GM19239 (cell line): ENCODE measurements at regions not wholly inside any gene's neighbourhood (a gene's known extent, or its start where the extent isn't known, plus 50 kb on each side); places are given as distances from the start of the nearest gene placed in this dataset.

Experiments
- DNase-seq: peaks from one replicate; pipeline ENCODE4 v3.0.0; 2011; ENCODE audit warnings: low spot score; ENCODE audit not compliant: insufficient read length
- FAIRE-seq: peaks from 2 replicates; lab custom pipeline; 2011; peaks lifted over from hg19 to GRCh38; lab: Jason Lieb, UNC

DNA sequence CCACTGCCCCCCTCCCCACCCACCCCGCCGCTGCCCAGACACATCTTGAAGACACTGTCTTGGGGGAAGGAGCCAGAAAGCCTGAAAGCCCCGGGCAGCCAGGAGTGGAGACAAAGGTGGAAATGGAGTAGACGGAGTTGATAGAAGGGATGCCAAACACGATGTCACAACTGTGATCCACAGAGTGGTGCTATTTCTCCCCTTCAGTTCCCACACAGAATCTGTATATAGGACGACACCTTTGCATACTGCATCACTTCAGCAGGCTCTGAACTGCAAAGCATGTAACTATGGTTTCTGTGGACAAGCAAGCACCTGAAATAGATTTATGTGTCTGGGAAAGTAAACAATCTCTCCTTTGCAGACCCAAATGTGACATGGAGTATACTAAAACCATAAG is 56.4 kb upstream of the F13A1 start:
- DNase-seq (no peak), FAIRE-seq (no peak)

DNA sequence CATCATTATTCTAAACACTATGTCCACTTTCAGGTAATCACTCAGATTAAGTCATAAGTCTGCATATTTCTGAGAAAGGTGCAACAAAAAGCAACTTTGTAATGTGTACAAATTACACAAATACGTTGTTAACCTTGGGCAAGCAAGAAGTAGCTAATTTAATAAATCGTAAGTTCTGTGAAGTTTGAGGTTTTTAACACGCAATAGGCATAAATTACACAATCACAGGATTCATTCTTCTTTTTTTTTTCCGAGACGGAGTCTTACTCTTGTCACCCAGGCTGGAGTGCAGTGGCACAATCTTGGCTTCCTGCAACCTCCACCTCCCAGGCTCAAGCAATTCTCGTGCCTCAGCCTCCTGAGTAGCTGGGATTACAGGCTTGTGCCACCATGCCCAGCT is 57.2 kb upstream of the F13A1 start:
- DNase-seq (no peak), FAIRE-seq (no peak)

DNA sequence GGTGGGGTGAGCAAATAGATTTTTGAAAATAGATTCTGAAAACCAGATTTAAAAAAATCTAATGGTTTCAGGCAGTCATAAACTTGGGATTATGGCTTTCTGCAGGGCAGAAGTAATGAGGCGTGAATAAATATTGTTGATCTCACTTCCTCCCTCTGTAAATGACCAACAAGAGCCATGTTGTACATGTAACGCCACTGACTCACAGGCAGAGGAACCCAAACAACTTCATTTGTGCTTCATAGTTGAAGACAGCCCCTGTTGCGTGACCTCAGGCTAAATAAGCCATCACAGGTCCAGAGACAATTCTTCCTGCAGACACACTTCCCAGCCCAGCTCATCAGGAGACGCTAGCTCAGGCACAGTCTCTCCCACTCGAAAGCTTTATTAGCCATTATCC is 59.1 kb upstream of the F13A1 start:
- peak; percentile 26 for FAIRE-seq
- no peak for DNase-seq

DNA sequence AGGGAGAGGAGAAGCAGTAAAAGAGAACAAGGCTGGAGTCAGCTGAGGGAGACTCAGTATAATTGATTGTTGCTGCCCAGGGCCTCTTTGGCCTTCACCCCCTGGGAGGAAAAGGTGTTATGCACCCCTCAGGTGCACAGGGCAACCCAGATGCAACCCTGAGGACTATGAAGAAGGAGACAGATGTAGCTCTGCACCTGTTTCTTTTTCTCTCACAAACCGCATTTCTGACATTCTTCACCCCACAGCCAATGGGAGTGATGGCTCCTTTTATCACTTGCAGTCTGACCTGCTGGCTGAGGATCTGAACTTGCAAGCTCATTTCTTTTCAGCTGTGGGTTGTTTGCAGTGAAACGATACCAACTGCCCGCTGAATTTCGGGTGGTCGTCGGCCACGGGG is 64.1 kb upstream of the F13A1 start:
- no peak for FAIRE-seq
- DNase-seq = no peak

DNA sequence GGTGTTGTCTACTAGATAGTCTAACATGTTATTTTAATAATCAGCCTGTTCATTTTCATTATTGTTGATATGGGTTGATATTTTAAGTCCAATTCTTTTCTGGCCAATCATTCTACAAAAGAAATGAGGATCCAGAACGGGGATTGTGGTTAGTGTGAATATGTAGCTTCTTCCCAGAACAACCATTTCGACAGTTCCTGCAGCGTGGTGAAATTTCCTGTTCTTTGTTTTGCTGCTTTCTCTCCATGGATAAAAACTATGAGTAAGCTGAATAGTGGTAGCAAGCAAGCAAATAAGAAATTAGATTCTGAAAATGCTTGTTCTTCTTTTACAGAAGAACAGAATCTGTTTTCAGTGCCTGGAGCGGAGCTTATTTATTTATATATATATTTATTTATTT is 65.5 kb upstream of the F13A1 start:
- DNase-seq = no peak
- FAIRE-seq = no peak

DNA sequence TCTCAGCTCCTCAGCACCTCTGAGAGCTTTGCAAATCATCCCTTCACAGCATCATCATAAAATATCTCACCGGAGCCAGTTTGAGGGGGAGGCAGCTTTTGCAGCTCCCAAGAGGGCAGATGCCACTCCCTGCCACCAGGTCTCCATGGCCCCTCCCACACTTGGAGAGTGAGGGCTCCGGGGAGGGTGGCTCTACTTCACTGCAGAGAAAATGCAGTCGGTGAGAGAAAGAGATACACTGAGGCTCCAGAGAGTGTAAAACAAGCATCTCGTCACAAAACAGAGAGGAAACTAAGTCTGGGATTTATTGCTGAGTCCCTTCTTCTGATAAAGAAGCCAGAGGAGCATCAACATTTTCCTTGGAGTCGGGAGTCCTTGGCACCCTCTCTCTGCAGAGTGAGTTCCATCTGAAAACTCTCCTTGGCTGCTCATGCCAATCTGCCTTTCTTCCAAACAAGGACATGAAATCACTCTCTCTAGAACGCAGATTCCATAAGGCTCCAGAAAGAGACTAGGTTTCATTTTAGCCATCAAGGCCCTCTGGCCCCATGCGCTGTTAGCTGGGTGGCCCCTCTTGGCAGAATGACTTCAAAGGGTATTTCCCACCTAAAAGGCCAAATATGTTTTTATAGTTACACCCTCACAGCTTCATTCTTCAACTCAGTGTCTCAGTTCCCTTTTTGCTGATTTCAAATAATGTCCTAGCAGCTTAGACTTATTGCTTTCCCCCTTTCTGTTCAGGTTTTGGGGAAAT is 70.6 kb upstream of the F13A1 start:
- DNase-seq = no peak
- FAIRE-seq = peak; percentile 93

DNA sequence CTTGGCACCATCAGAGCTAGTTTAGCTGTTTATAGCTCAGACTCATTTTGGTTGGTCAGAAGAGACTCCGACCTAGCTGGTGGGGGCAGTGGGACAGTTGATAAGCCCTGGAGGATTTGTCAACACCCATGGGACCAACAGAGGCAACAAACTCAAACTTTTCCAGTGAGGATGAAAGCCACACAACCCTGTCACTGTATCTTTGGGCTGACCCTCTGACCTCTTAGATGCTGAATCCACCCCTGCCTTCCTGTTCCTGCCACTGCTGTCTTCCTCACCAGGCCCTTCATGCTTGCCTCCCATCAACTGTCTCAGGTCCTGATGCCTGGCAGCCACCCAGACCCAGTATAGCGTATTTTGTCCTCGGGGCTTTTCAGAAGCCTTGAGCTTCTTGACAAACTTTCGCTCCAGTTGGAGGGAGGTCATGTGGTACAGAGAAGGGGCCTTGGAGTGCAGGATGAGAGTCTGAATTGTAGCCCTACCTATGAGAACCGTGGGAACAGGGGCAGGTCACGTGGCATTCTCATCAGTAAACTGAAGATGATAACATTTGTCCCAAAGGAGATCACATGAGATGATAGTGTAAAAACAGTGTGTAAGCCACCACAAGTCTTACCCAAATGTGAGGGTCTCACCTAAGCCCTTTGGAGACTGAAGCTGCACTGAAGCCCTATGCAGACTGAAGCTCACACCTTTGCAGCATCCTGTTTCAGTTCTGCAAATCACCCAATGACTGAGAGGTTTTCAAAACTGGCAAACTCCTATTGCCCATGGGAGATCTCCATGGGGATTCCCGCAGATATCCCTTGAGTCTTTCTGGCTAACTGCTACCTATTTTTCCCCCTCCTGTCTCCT is 72.0 kb upstream of the F13A1 start:
- FAIRE-seq (peak; percentile 99), DNase-seq (no peak)

DNA sequence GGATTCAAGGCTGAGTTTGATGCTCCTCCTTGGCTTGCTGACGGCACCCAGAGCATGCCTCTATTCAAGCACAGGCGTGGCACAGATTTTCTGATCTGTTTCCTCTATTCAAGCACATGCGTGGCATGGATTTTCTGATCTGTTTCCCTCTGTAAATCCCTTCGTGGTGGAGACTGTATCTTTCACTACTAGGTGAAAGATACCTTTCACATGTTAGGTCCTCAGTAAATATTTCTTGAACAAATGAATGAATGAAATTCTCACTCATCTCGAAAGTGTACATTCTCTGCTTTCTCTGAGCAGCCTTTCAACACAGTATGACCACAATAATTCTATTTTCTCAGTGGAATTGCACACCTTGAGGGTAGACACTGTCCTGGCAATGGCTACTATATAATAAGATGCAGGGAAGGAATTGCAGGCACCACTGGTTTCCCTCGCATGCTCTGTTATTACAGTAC is 72.6 kb upstream of the F13A1 start:
- DNase-seq (no peak), FAIRE-seq (no peak)

DNA sequence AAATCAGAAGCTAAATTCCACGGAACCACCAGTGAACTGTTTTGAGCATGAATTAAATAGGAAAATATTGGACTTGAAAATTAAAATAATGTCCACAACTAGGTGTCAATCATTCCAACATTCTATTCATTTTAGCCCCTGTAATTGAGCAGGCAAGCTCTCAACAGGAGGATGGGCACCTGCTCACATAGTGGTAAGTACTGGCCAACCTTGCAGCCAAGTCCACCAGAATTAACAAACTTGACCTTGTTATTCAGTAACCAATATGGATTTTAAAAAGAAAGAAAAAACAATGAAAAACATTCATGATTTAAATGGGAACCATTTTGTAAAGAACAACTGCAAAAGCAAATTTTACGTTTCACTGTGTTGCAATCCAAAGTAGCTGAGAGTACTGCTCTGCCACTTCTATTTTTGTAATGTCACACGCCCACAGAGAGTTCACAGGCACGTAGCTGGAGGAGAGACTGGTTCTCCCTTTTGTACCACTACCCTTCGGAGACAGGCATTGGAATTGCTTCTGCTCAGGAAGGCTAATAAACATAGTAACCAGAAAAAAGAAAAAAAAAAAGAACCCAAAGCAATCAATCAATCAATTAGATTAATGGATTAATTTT is 75.2 kb upstream of the F13A1 start:
- FAIRE-seq (peak; percentile 54), DNase-seq (no peak)

DNA sequence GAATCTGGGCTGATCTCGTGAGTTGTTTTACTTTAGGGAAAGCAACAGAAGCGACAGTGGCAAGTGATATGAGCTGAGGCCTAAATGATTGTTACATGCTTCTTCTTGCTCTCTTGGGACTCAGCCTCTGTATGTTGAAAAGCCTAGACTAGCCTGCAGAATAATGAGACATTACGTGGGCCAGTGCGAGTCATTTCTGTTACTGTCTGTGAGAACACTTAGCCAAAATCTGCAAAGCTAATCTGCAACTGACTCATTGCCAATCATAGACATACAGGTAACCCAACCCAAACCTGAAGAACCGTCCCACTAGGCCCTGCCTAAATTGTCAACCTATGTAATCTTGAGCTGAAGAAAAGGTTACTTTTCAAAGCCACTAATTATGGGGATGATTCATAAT is 77.4 kb upstream of the F13A1 start:
- FAIRE-seq (no peak), DNase-seq (no peak)

DNA sequence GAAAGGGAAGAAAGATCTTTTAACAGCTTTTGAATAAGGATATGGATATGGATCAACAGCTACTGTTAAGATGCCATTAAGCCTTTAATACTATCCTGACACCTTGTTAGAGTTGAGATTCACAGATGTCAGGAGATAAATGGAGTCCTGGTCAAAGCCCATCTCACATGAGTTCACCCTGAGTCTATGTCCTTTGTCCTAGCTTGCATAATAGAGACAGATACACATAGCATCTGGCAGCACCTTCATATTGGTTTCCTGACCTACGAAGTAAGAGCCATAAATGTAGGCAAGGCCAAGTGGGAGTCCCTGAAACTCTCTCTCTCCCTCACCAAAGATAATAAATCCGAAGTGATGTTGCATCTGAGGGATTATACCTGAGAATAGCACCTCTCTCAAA is 79.1 kb upstream of the F13A1 start:
- FAIRE-seq (no peak), DNase-seq (no peak)

DNA sequence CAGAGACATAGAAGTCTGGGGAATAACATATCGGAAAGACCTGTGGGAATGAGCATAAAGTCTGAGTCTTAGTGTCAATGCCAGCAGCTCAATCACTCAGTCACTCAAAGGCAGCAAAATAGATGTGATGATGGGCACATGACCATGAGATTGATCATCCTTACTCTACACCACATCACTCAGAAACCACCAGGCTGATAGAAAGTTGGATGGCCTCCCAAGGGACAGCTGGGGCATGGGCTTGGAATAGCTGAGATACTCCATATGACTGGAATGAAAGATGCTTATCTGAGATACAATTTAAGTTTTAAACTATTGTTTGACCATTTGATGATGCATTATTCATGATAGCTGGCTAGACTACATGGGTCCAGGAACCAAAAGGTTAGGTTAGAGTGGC is 80.9 kb upstream of the F13A1 start:
- DNase-seq (no peak), FAIRE-seq (no peak)

DNA sequence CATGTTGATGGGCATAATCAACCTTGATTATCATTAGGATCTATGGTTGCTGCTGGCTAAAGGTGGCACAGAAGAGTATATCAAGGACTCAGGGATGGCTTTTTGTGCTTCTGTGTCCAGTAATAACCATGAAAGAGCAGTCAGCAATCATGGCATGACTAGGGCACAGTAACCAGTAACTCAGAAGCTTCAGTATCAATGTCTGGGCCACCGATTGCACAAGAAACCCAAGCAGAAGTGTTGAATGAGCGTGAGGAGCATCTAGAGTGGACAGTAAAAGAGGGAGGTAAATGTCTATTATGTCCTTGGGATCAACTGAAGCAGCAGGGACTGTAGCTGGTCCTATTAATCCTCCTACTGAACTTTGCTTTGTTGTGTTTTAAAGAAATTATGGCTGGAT is 81.5 kb upstream of the F13A1 start:
- FAIRE-seq (no peak), DNase-seq (no peak)

DNA sequence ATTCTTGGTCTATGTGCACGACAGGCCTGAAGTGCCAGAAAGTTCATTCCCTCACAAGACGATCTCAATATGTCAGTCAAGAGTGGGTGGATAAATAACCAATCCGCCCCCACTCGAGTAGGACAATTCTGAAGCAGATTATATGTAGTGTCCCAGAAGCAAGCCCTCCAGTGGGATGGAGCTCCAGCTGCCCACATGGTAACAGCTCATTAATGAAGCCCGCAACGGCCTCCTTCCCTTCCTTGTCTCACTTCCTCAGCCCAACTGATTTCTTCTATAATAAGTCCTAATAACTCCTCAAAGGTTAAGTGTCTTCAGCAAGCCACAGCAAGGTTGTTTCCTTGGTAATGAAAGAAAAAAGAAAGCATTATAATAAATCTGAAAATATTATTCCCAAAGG is 82.1 kb upstream of the F13A1 start:
- no peak for FAIRE-seq
- DNase-seq = no peak

DNA sequence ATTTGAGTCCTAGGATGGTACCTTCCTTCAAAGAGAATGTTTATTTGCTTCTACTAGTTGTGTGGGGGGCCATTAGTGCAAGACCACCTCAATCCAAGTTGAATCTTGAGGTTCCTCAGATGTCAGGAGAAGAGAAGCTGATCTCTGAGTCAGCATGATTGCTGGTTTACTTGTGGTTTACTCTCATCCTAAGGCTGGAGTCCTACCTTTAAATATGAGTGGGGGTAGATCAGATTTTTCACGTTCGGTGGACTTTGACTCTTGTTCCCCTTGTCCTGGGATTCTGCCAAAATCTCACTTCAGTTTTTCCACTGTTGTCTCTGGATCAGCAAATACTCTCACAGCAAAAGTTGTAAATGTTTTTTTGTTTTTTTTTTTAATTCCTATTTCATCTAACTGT is 84.6 kb upstream of the F13A1 start:
- DNase-seq = no peak
- no peak for FAIRE-seq

DNA sequence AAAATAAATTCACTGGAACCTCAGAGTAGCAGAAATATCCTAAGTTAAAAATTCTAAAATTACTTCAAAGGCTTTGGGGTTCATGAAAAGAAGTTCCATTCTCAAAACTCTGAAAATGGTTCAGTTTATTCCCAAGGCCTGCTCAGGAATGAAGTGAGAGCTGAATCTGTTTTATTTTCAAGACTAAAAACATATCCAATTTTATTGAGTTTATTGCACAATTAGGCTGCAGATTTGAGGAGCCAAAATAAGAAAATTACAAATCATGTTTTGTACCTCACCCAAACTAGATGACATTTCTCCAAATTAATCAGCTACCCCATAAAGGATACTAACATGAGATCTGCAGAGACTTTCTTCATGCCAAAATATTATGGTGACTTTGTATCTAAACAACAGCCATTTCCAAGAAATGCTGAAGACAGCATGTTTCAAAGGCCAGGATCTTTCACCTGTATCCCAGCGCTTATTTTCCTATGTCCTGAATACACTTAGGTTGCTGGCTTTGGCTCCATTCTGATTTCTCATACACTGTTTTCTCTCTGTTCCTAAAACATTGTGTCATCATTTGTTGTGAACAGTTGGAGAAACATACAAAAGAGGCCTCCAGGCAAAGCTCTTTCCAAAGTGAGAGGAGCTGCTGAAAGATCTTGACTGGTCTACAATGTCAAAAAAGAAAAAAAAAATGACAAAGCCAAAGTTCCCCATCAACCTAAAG is 85.7 kb upstream of the F13A1 start:
- FAIRE-seq (peak; percentile 75), DNase-seq (no peak)

DNA sequence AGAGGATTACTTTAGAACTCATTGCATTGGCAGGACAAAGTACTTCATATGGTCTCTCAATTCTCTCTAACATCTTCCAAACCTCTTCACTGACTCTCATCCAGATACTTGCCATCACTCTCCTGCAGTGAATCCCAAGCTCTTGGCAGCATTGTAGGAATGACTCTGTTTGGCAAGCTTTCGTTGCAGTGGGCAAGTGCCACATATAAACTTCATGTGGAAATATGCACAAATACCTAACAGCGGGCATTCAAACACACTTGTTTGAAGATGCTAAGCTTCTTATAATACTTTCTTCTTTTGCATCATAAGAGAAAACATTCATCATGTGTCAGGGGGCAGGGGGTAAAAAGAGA is 86.2 kb upstream of the F13A1 start:
- no peak for FAIRE-seq
- DNase-seq = no peak

DNA sequence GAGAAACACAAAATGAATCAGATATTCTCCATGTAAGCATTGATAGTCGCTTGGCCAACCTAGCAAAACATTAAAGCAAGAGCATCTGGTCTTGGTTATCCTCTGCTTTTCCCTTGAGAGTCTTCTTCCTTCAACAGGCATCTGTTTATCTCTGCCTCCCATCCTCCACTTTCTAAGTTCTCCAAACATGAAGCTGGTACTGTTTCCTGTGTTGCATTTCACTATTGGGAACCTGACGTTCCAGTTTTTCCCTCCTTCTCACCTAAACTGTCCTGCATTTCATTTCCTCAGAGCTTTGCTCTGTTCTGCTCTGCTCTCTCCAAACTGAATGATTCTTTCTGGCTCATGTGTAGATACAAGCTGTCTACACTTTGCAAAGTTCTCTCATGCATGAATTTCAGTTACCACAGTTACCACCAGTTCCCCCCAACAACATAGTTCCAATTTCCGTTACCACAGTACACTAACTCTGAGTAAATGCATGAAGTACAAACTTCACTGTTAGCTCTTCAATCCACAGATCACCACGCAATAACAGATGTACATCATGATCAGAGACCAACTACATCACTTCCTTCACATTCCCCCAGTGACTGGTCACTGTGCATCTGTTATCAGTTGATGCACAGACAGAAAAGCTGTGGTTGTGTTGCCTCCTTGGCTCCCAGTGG is 86.7 kb upstream of the F13A1 start:
- FAIRE-seq (peak; percentile 100), DNase-seq (no peak)

DNA sequence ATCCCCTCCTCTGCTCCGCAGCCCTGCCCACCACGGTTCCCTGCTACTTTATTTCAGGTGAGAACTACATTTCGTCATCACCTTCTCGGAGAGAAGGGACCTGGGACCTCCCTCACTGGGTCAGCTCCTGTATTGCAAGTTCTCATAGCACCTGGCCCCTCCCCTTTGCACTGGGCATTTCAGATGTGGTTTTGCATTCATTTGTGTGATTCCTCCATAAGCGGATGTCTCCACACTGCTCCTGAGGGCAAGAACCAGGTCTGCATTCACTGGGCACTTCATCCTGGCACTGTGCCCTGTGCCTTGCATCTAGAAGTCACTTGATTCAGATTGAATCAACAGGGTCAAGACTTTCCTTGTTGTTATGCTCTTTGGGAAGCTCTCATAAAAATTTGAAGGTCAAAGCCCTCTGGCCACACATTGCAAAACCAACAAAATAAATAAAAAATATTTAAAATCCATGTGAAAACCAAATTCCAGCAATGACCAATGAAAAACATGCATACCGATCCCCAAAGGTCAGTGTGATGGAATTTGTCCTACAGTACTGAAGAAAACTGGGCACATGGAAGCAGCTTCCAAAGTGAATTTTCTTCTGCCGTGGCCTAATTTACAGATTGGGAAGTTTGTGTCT is 89.1 kb upstream of the F13A1 start:
- no peak for DNase-seq
- FAIRE-seq = no peak

DNA sequence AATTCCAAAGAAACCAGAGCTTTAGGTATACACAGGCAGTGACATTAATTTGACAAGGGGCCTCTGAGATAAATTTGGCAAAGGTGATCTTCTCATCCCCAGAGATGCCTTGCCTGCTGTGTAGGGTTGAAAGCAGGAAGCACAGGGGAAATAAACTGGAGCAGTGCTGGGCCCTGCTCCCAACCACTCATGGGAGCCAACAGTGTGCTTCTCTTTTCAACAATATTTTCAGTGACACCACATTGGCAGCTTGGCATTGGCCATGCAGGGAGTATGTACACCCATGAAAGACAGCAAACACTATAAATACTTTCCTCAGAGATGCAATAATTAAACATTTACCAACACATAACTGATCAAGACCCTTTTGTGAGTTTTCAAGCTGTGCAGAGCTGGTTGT is 90.7 kb upstream of the F13A1 start:
- no peak for DNase-seq
- no peak for FAIRE-seq
